SK-MEL-5 (cell line): ENCODE measurements at regions not wholly inside any gene's neighbourhood (a gene's known extent, or its start where the extent isn't known, plus 50 kb on each side); places are given as distances from the start of the nearest gene placed in this dataset.
A peak's percentile ranks its signal among the peaks of the same experiment; 100 is the strongest.
"Not testable (repeated sequence)": the region's sequence is repeated elsewhere in the genome, so short reads cannot be mapped to it uniquely, and the experiment has no call there.

Source experiments
- DNase-seq: peaks from one replicate; pipeline ENCODE4 v3.0.0-alpha.2; 2016; ENCODE audit warnings: low read depth, low spot score
- in situ Hi-C: cut with HindIII; loops from 2 replicates; pipeline ENCODE4 v1.10.0; 2016; ENCODE audit warnings: low sequenced_read_pairs, high pct_unique_total_duplicates, low pct_unique_long_range_greater_than_20kb

DNA sequence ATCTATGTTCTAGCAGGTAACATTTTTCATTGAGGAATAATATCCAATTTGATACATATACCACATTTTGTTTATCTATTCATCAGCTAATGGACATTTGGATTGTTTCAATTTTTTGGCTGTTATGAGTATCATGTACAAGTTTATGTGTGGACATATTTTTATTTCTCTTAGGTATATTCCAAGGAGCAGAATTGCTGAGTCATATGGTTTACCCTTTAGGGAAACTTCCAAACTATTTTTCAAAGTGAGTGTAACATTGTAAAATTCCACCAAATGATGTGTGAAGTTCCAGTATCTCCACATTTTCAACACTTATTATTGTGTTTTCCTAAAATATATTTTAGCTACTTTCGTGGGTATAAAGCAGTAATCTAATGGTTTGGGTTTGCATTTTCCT, 1789.9 kb downstream of the MRPL39 start:
- in situ Hi-C loops = no loop called here

GRCh38 chr21:23812485-23812884, 1794.8 kb downstream of the MRPL39 start:
- DNase-seq = no peak

More for the DNA sequence above, 1789.9 kb downstream of the MRPL39 start:
- no peak for DNase-seq

DNA sequence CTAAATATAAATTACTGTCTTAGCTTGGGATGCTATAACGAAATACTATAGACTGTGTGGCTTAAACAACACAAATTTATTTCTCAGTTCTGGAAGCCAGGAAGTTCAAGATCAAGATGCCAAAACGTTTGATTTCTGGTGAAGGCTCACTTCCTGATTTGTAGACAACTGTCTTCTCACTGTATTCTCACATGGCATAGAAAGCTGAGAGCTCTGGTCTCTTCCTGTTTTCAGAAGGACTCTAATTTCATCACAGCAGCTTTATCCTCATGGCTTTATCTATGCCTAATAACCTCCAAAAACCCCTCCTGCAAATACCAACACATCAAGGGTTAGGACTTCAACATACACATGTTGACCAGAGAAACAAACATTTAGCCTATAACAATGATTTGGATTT, 1795.5 kb downstream of the MRPL39 start:
- in situ Hi-C loops = no loop called here
- no peak for DNase-seq

More at GRCh38 chr21:23812485-23812884, 1794.8 kb downstream of the MRPL39 start:
- in situ Hi-C loops = no loop called here

DNA sequence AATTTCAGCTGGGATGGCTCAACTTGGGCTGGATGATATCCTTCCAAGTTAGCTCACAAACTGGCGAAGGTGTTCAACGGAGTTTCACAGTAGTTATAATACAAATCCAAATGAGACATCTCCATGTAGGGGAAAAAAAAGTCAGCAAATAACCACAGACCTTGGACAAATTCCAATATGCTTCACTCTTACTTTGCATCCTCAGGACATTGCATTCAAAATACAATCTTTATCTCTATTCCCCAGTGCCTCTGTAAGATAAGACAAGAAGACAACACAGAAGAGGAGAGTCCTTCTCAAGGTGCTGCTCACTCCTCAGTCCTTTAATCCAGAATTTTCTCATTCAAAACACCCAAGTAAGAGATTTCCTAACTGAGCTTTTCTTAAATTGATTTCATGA, 1797.7 kb downstream of the MRPL39 start:
- no peak for DNase-seq
- in situ Hi-C loops = no loop called here

DNA sequence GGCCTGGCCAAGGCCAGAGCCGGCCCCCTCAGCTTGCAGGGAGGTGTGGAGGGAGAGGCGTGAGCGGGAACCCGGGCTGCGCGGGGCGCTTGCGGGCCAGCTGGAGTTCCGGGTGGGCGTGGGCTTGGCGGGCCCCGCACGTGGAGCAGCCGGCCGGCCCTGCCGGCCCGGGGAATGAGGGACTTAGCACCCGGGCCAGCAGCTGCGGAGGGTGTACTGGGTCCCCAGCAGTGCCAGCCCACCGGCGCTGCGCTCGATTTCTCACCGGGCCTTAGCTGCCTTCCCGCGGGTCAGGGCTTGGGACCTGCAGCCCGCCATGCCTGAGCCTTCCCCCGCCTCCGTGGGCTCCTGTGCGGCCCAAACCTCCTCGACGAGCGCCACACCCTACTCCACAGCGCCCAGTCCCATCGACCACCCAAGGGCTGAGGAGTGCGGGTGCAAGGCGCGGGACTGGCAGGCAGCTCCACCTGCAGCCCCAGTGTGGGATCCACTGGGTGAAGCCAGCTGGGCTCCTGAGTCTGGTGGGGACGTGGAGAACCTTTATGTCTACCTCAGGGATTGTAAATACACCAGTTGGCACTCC, 1800.2 kb downstream of the MRPL39 start:
- in situ Hi-C loops, DNase-seq: not testable (repeated sequence)

DNA sequence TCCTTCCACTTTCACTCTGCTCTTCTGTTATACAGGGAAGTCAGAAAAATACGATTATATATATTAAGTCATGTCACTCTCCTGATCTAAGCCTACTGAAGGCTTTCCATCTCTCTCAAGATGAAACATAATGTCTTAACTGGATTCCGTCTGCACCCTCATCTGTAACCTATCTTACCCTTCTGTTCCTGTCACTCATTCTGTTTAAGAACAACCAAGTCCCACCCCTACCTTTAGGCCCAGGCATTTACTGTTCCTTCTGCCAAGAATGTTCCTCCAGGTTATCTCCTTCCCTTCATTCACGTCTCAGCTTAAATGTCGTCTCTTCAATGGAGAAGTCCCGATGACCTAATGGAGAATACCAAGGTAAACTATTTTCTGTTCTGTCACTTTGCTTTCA, 1802.4 kb downstream of the MRPL39 start:
- in situ Hi-C loops = no loop called here

DNA sequence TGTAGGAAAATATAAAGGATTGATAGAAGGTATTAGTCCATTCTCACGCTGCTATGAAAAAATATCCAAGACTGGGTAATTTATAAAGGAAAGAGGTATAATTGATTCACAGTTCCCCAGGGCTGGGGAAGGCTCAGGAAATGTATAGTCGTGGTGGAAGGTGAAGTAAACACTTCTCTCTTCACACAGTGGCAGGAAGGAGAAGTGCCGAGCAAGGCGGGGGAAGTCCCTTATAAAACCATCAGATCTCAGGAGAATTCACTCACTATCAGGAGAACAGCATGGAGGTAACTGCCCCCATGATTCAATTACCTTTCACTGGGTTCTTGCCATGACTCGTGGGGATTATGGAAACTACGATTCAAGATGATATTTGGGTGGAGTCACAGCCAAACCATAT, 1806.0 kb downstream of the MRPL39 start:
- in situ Hi-C loops = no loop called here
- no peak for DNase-seq

More for the DNA sequence above, 1802.4 kb downstream of the MRPL39 start:
- DNase-seq = no peak

DNA sequence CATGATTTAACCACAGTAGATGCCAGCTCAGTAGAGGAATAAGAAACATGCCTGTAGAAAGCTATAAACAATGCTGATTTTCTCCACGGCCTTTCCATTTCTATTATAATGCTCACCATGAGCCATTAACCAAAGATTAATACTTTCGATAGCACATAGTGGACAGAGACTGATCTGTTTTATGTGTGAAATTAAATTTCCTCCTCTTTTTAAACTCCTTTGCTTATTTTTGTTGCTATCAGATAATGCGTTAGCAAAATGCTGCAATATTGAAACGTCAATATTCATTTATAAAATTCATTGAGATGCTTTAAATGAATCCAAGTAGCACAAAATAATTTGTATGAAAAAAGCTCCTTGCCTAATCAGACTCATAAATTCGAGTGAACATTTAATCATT, 1807.9 kb downstream of the MRPL39 start:
- in situ Hi-C loops = no loop called here
- no peak for DNase-seq

- in situ Hi-C loops = no loop called here
- no peak for DNase-seq
Measured at GRCh38 chr21:23792300-23792699, 1815.0 kb downstream of the MRPL39 start.

GRCh38 chr21:23789864-23790263, 1817.4 kb downstream of the MRPL39 start:
- in situ Hi-C loops = no loop called here
- no peak for DNase-seq

GRCh38 chr21:23780326-23780725, 1827.0 kb downstream of the MRPL39 start:
- no peak for DNase-seq
- in situ Hi-C loops = no loop called here

DNA sequence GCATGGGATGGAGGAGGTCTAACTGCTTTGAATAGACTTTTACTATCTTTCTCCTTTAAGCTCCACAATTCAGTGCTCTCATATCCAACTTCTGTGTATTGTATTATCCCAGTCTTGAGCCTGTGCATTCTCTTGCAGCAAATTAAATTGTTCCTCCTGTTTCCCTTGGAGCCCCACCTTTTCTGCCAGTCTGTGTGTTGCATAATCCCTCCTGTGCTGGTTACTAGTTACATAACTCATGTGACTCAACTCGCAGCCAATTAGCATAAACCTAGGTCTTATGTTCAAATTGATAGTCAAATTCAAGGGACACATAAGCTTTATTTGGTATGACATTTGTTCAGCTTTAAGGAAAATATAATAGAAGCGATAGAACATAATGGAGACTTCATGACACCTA, 1863.5 kb downstream of the MRPL39 start:
- DNase-seq = no peak
- in situ Hi-C loops = no loop called here

GRCh38 chr21:23740463-23740862, 1866.8 kb downstream of the MRPL39 start:
- in situ Hi-C loops = no loop called here
- peak; percentile 4 for DNase-seq

DNA sequence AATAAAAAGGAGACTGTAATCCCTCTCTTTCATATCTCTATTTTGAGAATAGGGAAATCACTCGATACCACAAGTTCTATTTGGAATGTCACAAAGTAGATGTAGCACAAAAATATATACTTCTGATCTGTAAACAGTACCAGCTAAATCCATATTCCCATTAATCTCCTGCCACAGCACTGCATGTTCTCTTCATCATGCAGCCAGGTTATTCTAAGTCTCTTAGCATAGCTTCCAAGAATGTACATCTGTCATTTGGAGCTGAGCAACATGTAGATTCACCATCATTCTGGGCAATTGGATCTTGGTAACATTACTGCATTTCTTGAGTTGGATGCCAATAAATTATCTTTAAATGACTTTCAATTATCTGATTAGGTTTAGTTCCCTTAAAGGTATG, 1874.5 kb downstream of the MRPL39 start:
- no peak for DNase-seq
- in situ Hi-C loops = no loop called here

GRCh38 chr21:23729331-23729730, 1878.0 kb downstream of the MRPL39 start:
- in situ Hi-C loops = no loop called here

GRCh38 chr21:23725576-23725975, 1881.7 kb downstream of the MRPL39 start:
- DNase-seq = peak; percentile 54
- in situ Hi-C loops = no loop called here

More at GRCh38 chr21:23729331-23729730, 1878.0 kb downstream of the MRPL39 start:
- DNase-seq = no peak

DNA sequence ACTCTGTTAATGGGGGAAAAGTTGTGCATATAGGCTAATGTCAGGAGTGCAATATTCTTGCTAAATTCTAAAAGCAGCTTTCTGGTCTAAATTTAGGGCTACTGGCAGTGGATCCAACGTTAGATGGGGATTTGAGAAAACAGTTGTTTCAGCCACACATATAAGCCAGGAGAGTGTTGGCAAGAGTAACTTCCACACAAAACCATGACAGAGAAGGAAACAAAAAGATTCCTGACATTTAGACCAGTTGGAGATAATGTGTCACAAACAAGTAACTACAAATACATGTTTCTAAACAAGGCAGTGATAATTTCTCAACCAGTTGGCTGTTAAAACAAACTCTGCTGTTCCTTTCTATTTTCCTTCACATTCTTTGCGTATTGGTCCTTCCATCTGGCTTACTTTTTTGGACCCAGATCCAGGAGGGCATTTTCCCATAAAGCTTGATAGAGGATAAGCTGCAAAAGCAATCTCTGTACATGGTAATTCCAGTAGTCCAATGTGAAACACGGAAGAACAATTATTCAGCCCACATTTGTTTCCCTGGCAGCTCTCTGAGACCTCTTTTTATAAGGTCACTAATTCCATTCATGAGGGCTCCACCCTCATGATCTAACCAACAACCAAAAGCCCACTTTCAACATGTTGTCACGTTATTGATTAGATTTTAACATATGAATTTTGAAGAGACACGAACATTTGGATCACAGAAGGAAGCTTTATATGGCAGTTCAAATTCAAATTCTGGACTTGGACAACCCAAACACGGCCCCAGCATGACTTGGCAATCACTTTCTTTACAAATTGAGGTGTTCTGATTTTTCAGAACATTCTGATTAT, 1888.6 kb downstream of the MRPL39 start:
- no peak for DNase-seq
- in situ Hi-C loops = no loop called here

GRCh38 chr21:23712166-23712565, 1895.1 kb downstream of the MRPL39 start:
- no peak for DNase-seq
- in situ Hi-C loops = no loop called here

GRCh38 chr21:23706431-23706830, 1900.8 kb downstream of the MRPL39 start:
- DNase-seq = no peak
- in situ Hi-C loops = no loop called here
